HPDE6-E6E7 (cell line): ENCODE measurements at regions not wholly inside any gene's neighbourhood (a gene's known extent, or its start where the extent isn't known, plus 50 kb on each side); places are given as distances from the start of the nearest gene placed in this dataset.
A peak's percentile ranks its signal among the peaks of the same experiment; 100 is the strongest.

ENCODE experiments used
- DNase-seq: peaks from one replicate; pipeline ENCODE4 v3.0.0; 2011; ENCODE audit warnings: missing footprints; ENCODE audit errors: extremely low spot score

- no peak for DNase-seq
These were observed 167.6 kb downstream of the TMEM38B start for GRCh38 chr9:105861972-105862371.

GRCh38 chr9:105864248-105864898, 170.0 kb downstream of the TMEM38B start:
- DNase-seq: peak; percentile 60

GRCh38 chr9:105865285-105865684, 170.9 kb downstream of the TMEM38B start:
- no peak for DNase-seq

GRCh38 chr9:105871540-105871939, 177.2 kb downstream of the TMEM38B start:
- DNase-seq: no peak

GRCh38 chr9:105873801-105874200, 179.5 kb downstream of the TMEM38B start:
- DNase-seq: no peak

- DNase-seq: no peak
These were observed 183.4 kb downstream of the TMEM38B start for GRCh38 chr9:105877721-105878120.

GRCh38 chr9:105879181-105879580, 184.8 kb downstream of the TMEM38B start:
- no peak for DNase-seq

GRCh38 chr9:105880517-105880916, 186.2 kb downstream of the TMEM38B start:
- no peak for DNase-seq

- no peak for DNase-seq
These were observed 186.7 kb downstream of the TMEM38B start for GRCh38 chr9:105881021-105881420.

GRCh38 chr9:105881654-105882349, 187.5 kb downstream of the TMEM38B start:
- peak; percentile 46 for DNase-seq

- DNase-seq: no peak
These were observed 189.5 kb downstream of the TMEM38B start for GRCh38 chr9:105883847-105884246.

GRCh38 chr9:105884416-105884815, 190.1 kb downstream of the TMEM38B start:
- DNase-seq: no peak

GRCh38 chr9:105886136-105886535, 191.8 kb downstream of the TMEM38B start:
- no peak for DNase-seq

GRCh38 chr9:105887679-105888078, 193.3 kb downstream of the TMEM38B start:
- no peak for DNase-seq

GRCh38 chr9:105890046-105890822, 195.9 kb downstream of the TMEM38B start:
- DNase-seq: no peak

GRCh38 chr9:105900123-105900522, 205.8 kb downstream of the TMEM38B start:
- DNase-seq: no peak

- peak; percentile 53 for DNase-seq
These were observed 207.3 kb downstream of the TMEM38B start for GRCh38 chr9:105901514-105902109.

- peak; percentile 10 for DNase-seq
These were observed 213.7 kb downstream of the TMEM38B start for GRCh38 chr9:105908069-105908468.

- DNase-seq: no peak
These were observed 217.0 kb downstream of the TMEM38B start for GRCh38 chr9:105911104-105911911.

- DNase-seq: no peak
These were observed 218.0 kb downstream of the TMEM38B start for GRCh38 chr9:105912157-105912862.
